SHP77 (cell line): ENCODE measurements at regions not wholly inside any gene's neighbourhood (a gene's known extent, or its start where the extent isn't known, plus 50 kb on each side); places are given as distances from the start of the nearest gene placed in this dataset.

Experiments
- DNase-seq, 2 experiments: peaks; one replicate each; lab custom pipeline; 2025; lab: John Stamatoyannopoulos, UW

GRCh38 chr6:102126488-102126887 is 733.0 kb downstream of the GRIK2 start:
- no peak for DNase-seq

- DNase-seq, result no peak
These were observed 733.7 kb downstream of the GRIK2 start for GRCh38 chr6:102127253-102127652.

GRCh38 chr6:102137859-102138258 is 744.4 kb downstream of the GRIK2 start:
- DNase-seq, result no peak

GRCh38 chr6:102149191-102149590 is 755.7 kb downstream of the GRIK2 start:
- DNase-seq, result no peak

GRCh38 chr6:102150549-102150948 is 757.0 kb downstream of the GRIK2 start:
- DNase-seq, result no peak

GRCh38 chr6:102154176-102154575 is 760.7 kb downstream of the GRIK2 start:
- no peak for DNase-seq

- DNase-seq, result no peak
These were observed 761.4 kb downstream of the GRIK2 start for GRCh38 chr6:102154874-102155273.

- DNase-seq, result peak; percentile 23
These were observed 776.3 kb downstream of the GRIK2 start for GRCh38 chr6:102169802-102170201.

- DNase-seq, result no peak
These were observed 793.7 kb downstream of the GRIK2 start for GRCh38 chr6:102187186-102187585.

GRCh38 chr6:102195311-102195710 is 801.8 kb downstream of the GRIK2 start:
- DNase-seq, result no peak

GRCh38 chr6:102197211-102197610 is 803.7 kb downstream of the GRIK2 start:
- no peak for DNase-seq

GRCh38 chr6:102204351-102204750 is 810.8 kb downstream of the GRIK2 start:
- DNase-seq, result no peak

- DNase-seq, result no peak
These were observed 821.9 kb downstream of the GRIK2 start for GRCh38 chr6:102215425-102215824.

- DNase-seq, result no peak
These were observed 822.7 kb downstream of the GRIK2 start for GRCh38 chr6:102216232-102216631.

GRCh38 chr6:102223942-102224341 is 830.4 kb downstream of the GRIK2 start:
- DNase-seq, result no peak

GRCh38 chr6:102229271-102229670 is 835.8 kb downstream of the GRIK2 start:
- DNase-seq, result no peak
